CD4-positive, alpha-beta T cell treated with Interferon alpha-2 for 1 hour (primary cell): ENCODE measurements at regions not wholly inside any gene's neighbourhood (a gene's known extent, or its start where the extent isn't known, plus 50 kb on each side); places are given as distances from the start of the nearest gene placed in this dataset.

Experiments used
- DNase-seq, 2 donors: peaks; one replicate each; pipeline ENCODE4 v3.0.0-alpha.2; 2020 to 2022

GRCh38 chr4:3818371-3818770 is 52.2 kb downstream of the ADRA2C start:
- no peak for DNase-seq

DNA sequence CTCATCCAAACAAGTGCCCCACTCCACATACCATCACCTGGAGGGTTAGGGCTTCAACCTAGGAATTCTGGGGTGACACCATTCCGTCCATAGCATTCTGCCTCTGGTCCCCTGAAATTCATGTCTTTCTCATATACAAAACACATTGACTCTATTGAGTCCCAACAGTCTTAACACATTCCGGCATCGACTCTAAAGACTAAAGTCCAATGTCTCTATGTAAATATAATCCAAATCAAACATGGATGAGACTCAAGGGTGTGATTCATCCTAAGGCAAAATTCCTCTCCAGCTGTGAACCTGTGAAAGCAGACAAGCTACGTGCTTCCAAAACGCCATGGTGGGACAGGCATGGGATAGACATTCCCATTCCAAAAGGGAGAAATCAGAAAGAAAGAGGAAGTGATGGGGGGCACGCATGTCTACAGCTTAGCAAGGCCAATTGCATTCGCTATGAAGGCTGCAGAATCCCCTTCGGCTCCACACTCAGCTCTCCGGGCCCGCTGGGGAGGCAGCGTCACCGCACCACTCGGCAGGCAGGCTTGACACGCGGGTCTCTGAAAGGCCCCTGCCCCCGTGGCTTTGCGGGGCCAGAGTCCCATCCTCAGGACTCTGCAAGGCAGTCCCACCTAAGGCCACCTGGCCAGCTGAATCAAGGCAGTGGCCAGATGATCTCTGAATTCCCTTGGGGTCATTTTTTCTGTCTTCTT is 53.2 kb downstream of the ADRA2C start:
- DNase-seq: no peak

DNA sequence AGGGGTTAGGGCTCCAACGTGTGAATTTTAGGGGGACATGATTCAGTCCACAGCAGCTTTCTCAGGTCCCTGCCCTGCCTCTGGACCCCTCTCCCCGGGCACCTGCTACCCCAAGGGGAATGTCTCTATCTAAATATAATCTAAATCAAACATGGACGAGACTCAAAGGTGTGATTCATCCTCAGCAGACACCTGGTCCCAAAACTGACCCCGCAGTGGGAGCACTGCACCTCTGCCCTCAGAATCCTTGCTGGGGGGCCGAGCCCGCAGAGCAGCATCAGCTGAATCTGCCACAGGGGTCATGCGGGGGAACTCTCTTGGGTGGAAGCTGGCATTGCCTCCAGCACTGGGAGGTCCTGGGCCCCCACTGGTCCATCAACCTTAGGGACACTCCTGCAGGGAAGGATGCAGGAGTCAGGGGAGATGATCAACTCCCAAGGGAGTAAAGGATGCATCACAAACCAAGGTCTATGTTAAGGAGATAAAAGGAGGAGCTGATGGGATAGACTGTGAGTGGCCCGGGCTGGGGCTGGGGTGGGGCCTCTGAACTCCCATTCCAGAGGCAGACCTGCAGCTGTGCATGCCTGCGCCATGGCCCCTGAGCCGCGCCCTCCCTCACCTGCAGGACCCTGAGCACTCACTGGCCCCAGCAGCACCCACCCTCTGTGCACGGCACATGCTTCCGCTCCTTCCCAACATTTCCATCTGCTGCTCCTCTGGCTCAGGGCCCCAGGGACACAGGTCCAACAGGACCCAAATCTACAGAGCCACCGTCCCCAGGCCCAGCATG is 54.0 kb downstream of the ADRA2C start:
- no peak for DNase-seq

- no peak for DNase-seq
Measured at GRCh38 chr4:3820806-3821579, 54.8 kb downstream of the ADRA2C start.

GRCh38 chr4:3821580-3822229 is 55.5 kb downstream of the ADRA2C start:
- no peak for DNase-seq

DNA sequence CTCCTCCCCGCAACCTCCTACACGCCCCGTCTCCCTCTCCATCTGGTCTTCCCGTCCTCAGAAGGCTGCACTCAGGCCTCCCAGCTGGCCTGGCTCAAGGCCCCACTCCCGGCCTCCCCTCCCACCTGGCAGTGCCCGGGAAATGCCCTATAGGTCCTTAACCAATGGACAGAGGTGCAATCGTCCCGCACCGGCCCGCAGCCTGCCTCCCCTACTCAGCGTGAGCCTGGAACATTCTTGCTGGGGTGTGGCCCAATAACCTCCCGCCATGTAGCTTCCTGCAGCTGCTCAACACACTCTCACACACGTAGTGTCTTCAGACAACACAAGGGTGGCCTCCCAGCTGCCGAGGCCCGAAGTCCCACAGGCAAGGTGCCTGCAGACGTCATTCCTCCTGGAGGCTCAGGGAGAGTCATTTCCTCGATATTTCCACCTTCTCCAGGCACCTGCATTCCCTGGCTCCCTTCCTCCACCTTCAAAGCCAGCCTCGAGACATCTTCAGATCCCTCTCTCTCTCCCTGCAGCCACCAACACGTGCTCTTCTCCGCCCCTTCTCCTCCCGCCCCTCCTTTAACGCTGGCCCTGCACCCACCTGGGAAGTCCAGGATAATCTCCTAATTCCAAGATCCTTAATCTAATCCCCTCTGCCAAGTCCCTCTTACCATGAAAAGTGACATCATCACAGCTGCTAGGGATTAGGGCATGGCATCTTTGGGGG is 56.2 kb downstream of the ADRA2C start:
- no peak for DNase-seq

DNA sequence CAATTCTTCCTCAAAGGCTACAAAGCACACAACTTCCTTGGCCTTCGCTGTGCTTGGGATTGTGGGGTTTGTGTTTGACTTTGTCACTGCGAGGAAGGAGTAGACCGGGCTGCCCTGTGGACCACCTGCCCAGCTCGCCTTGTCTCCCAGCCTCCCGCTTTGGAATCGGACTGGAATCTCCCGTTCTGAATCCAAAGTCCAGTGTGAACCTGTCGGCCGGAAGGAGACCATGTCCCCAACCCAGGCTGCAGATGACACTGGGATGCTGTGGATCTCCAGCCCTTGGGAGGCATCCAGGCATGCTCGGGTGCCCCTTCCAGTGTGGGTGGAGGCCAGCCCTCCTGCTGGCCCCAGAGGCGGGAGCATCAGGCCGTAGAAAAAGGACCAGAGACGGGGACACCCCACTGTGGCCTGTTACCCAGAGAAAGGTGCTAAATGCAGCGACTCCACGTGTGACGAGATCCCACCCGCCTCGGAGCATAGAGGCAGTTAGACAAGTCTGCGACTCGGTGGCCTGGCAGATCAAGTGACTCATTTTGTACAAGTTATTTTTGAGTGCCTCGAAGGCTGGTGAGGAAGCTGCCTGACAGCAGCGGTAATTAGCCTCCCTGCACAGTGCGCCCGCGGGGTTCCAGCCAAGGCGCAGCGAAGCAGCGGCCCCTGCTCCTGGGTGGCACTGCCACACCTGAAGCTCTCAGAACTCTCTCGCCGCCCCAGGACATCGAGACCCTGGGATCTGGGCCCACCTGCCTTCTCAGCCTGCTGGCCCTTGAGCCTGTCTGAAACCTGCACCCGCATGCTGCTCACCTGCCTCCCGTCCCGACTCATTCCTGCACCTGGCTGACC is 57.5 kb downstream of the ADRA2C start:
- DNase-seq: no peak

DNA sequence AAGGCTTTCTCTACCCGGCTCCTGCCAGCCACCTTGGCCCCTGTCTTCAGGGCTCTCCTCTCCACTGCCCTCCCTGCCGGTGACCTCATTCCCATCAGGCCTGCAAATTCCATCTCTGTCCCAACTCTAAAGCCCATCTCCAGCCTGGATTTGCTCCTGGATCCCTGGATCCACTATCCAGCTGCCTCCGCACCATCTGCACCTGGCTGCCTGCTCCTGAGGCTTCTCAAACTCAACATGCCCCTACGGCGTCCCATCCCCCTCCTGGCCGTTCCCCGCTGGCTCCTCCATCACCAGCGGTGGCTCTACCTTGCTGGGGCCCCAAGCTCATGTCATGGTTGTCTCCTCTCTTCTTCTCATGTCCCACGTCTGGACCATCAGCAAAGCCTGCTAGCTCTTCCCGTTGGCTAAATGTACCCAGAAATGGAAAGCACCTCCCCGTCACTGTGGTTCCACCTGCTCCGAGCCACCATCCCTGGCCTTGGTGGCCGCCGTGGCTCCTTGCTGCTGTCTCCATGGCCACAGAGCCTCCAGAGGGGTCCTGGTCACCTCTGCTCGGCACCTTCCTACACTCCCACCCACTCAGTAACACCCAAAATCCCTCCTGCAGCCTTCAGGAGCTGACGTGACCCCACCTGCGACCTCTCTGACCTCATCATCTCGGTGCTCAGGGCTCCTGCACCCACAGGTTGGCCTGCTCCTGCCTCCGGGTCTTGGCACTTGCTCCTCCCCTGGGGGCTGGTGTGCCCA is 58.5 kb downstream of the ADRA2C start:
- DNase-seq: no peak

DNA sequence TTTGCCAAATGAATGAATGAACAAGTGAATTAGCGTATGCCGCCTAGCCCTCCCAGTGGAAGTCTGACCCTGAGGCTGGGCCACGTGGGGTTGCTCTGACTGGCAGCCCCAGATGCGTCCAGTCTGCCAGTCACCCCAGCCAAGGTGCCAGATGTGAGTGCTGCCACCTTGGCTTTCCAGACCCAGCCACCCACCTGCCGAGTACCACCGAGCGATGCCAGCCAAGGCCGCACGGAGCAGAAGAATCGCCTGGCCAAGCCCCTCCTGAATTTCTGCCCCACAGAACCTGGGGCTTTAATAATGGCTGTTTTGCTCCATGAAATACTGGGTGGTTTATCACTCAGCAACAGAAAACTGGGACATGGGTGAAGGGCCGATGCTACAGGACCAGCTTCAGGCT is 59.3 kb downstream of the ADRA2C start:
- DNase-seq: no peak

GRCh38 chr4:3826247-3827172 is 60.3 kb downstream of the ADRA2C start:
- no peak for DNase-seq

DNA sequence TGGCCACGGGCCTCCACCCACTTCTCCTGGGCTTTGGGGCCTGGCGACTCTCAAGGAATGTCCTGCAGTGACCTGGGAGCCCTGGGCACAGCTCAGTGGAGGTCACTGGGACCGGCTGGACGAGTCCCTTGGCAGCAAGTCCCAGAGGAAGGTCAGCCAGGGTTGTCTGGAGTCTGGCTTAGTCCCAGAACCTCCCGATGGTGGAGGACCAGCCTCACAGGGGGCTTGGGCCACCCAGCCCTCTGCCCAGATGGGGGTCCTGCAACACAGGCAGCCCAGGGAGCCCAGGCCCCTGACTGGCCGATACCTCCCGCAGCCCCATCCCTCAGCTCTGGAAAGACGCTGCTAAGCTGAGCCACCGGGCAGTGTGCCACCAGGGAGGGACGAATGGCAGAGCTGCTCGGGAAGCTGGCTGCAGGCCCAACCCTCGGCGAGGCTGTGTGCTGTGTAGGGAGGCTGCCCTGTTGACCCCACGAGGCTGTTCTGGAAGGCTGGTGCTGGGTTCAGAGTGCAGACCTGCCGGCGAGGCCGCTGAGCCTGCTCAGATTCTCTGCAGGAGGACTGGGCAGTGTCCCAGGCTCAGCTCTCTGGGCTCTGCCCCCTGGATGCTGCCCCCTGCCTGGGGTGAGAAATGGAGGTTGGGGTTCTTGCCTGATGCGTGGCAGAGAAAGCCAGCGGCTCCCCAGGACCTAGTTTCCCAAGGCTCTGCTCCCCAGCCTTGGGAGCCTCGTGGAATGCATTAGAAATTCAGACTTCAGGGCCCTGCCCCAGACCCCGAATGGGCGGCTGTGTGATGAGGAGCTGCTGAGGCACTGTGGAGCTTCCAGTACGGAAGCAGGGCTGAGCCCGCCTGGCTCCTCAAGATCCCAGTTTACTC is 61.7 kb downstream of the ADRA2C start:
- DNase-seq: no peak

DNA sequence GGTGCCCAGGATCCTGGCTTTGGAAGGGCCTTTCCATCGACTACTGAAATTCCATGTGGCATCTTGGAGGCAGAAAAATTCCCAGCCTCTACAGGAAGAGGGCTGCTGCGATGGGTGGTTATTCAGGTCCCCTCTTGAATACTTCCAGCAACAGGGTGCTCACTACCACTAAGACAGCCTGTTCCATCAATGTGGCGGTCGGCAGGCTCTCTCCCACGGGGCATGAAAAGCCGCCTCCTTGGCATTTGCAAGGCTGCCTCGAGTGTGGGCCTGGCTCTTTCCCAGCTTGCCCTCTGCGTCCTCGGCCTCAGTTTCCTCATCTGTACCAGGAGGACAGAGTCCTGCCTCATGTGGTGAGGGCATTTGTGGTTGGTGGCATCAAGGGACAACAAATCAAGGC is 62.4 kb downstream of the ADRA2C start:
- no peak for DNase-seq

GRCh38 chr4:3829211-3829955 is 63.2 kb downstream of the ADRA2C start:
- no peak for DNase-seq

DNA sequence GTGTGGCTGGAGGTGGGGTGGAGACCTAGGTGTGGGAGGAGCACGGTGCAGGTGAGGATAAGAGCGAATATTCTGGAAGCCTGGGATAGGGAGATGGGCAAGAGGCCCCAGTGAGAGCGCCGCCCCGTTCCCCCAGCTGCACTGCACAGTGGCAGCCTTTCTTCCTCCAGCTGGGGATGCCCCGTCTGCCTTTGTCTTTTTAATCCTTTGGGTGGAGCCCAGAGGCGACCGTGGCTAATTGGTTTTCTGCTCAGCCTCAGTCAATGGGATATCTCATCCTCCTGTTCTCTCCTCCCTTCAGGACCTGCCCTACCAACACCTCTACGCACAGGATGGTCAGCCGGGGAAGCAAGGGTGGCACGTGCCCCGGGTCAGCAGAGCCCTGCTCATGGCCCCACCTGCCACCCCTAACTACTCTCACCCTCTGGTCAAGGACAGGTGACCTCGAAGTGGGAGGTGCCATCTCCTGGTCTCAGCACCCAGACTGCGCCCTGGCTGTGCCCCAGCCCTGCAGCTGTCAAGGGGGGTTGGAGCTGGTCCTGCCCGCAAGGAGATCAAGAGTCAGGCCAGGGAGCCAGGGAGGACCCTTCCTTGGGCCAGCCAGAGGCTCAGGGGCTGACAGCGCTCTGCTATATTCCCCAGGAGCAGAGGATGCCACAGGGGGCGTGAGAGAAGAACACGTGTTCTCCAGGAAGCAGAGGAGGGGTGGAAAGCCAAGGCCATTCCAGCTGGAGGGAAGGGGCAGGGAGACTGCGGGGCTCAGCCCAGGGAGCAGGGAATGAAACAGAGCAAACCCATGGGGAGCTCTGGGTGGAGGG is 64.0 kb downstream of the ADRA2C start:
- DNase-seq: no peak

- DNase-seq: no peak
Measured at GRCh38 chr4:3830774-3831528, 64.8 kb downstream of the ADRA2C start.

GRCh38 chr4:3831529-3832150 is 65.5 kb downstream of the ADRA2C start:
- no peak for DNase-seq
